ENCODE measurements at regions not wholly inside any gene's neighbourhood (a gene's known extent, or its start where the extent isn't known, plus 50 kb on each side); places are given as distances from the start of the nearest gene placed in this dataset.

- TF ChIP-seq, protein P1, sequence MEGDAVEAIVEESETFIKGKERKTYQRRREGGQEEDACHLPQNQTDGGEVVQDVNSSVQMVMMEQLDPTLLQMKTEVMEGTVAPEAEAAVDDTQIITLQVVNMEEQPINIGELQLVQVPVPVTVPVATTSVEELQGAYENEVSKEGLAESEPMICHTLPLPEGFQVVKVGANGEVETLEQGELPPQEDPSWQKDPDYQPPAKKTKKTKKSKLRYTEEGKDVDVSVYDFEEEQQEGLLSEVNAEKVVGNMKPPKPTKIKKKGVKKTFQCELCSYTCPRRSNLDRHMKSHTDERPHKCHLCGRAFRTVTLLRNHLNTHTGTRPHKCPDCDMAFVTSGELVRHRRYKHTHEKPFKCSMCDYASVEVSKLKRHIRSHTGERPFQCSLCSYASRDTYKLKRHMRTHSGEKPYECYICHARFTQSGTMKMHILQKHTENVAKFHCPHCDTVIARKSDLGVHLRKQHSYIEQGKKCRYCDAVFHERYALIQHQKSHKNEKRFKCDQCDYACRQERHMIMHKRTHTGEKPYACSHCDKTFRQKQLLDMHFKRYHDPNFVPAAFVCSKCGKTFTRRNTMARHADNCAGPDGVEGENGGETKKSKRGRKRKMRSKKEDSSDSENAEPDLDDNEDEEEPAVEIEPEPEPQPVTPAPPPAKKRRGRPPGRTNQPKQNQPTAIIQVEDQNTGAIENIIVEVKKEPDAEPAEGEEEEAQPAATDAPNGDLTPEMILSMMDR (IDR thresholded peaks at IDR 0.05): no peak
- no peak for TF ChIP-seq POLR2A (IDR thresholded peaks at IDR 0.05)
Observed at GRCh38 chr18:78789850-78790249, 189.8 kb upstream of the SALL3 start.
